H1 (cell line): ENCODE measurements at regions not wholly inside any gene's neighbourhood (a gene's known extent, or its start where the extent isn't known, plus 50 kb on each side); places are given as distances from the start of the nearest gene placed in this dataset.

Experiments used
- EZH2 ChIP-seq: fragments of 200-600 bp; sonication (generic); IDR thresholded peaks from 2 replicates; pipeline ENCODE4 v1.7.1; 2012; ENCODE audit warnings: low read depth, mild to moderate bottlenecking, moderate library complexity, low read length, inconsistent platforms; ENCODE audit not compliant: severe bottlenecking
- PHF8 ChIP-seq: fragments of 200-600 bp; sonication (generic); conservative IDR thresholded peaks from 2 replicates; pipeline ENCODE4 v1.7.1; 2012; ENCODE audit warnings: low read depth, mild to moderate bottlenecking, inconsistent platforms, low read length, moderate library complexity
- RFX5 ChIP-seq: IDR thresholded peaks from 2 replicates; pipeline ENCODE4 v1.6.1; 2011; ENCODE audit warnings: low read depth, low read length, improper control_type of control experiment, borderline replicate concordance

DNA sequence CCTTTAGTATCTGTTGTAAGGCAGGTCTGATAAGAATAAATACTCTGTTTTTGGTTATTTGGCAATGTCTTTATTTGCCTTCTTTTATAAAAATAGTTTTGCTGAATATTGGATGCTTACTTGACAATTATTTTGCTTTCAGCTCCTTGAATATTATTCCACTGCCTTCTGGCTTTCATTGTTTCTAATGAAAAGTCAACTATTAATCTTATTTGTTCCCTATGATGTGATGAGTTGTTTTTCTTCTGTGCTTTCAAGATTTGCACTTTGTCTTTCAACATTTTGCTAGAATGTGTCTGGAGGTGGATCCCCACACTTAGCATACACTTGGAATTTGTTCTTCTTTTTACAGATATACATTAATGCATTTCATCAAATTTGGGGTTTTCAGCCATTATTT is 203.8 kb upstream of the PTPRZ1 start:
- no peak for TF ChIP-seq PHF8
- no peak for TF ChIP-seq RFX5
- TF ChIP-seq EZH2, result no peak
